OCI-LY1 (cell line): ENCODE measurements at regions not wholly inside any gene's neighbourhood (a gene's known extent, or its start where the extent isn't known, plus 50 kb on each side); places are given as distances from the start of the nearest gene placed in this dataset.

ENCODE experiments used
- EZH2 ChIP-seq: fragments of 200-600 bp; sonication (generic), shearing (Covaris generic); IDR thresholded peaks from 2 replicates; pipeline ENCODE4 v1.8.0; 2017; ENCODE audit warnings: borderline replicate concordance, mixed run types, mild to moderate bottlenecking, antibody characterized with exemption, low read length, moderate library complexity, mixed read lengths
- TF ChIP-seq, protein P1 (sequence below): fragments of 200-600 bp; sonication (generic), shearing (Covaris generic); IDR thresholded peaks from 2 replicates; pipeline ENCODE4 v1.5.1; 2017; ENCODE audit warnings: mild to moderate bottlenecking, antibody characterized with exemption, low read length, moderate library complexity, mixed read lengths

DNA sequence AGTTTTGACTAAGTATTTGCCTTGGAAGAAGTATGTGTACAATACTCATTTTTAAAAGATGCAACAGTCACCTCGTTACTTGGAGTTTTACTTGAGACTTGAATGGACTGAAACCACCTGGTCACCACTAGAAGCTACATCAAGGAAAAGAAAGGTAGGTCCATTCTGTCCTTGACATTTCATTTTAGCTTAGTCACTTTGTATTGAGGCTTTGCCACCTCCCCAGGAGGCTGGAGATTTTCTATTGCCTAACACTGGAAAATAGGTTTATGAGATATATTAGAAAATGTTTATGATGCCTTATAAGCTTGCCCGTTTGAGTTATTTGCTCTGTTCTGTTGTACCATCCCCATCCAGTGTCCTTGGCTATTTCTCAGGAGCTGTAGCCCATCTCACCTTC is 107.9 kb upstream of the ETAA1 start:
- TF ChIP-seq, protein P1, sequence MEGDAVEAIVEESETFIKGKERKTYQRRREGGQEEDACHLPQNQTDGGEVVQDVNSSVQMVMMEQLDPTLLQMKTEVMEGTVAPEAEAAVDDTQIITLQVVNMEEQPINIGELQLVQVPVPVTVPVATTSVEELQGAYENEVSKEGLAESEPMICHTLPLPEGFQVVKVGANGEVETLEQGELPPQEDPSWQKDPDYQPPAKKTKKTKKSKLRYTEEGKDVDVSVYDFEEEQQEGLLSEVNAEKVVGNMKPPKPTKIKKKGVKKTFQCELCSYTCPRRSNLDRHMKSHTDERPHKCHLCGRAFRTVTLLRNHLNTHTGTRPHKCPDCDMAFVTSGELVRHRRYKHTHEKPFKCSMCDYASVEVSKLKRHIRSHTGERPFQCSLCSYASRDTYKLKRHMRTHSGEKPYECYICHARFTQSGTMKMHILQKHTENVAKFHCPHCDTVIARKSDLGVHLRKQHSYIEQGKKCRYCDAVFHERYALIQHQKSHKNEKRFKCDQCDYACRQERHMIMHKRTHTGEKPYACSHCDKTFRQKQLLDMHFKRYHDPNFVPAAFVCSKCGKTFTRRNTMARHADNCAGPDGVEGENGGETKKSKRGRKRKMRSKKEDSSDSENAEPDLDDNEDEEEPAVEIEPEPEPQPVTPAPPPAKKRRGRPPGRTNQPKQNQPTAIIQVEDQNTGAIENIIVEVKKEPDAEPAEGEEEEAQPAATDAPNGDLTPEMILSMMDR, result no peak
- no peak for TF ChIP-seq EZH2
